Common myeloid progenitor, CD34-positive (primary cell): ENCODE measurements at regions not wholly inside any gene's neighbourhood (a gene's known extent, or its start where the extent isn't known, plus 50 kb on each side); places are given as distances from the start of the nearest gene placed in this dataset.

Experiments
- CTCF ChIA-PET: fragments of 350-600 bp; sonication (Branson Sonifier 250); formaldehyde crosslinking; loops from one replicate; lab custom pipeline; 2021; ENCODE audit warnings: antibody characterized with exemption; lab: Charles Lee
- POLR2A ChIA-PET: fragments of 350-600 bp; sonication (Branson Sonifier 250); formaldehyde crosslinking; loops from one replicate; lab custom pipeline; 2021; ENCODE audit warnings: antibody characterized with exemption; lab: Charles Lee
- DNase-seq, 3 donors: peaks; one replicate each; pipeline versions ENCODE4 v3.0.0 to v3.0.0-alpha.2; 2013
- H3K27ac ChIP-seq, 2 experiments: 1 replicate in 1 of 2; 2 replicates in 1 of 2; pipeline ENCODE4 v1.7.0; 2013; ENCODE audit warnings: inconsistent platforms in 2 of 2, low read length in 2 of 2, mild to moderate bottlenecking in 2 of 2, low read depth in 1 of 2, moderate library complexity in 1 of 2; ENCODE audit not compliant: severe bottlenecking in 2 of 2, insufficient read depth in 1 of 2, poor library complexity in 1 of 2
- H3K27me3 ChIP-seq, 5 experiments: replicated peaks in 2 of 5; 1 replicate in 3 of 5; 2 replicates in 2 of 5; pipeline versions ENCODE4 v1.6.1 to v1.7.0; 2013; ENCODE audit warnings: low read length in 4 of 5, mild to moderate bottlenecking in 2 of 5, moderate library complexity in 2 of 5, inconsistent platforms in 1 of 5; ENCODE audit not compliant: insufficient read depth in 5 of 5, control insufficient read depth in 4 of 5
- H3K36me3 ChIP-seq, 4 experiments: 1 replicate in 2 of 4; 2 replicates in 2 of 4; pipeline versions ENCODE4 v1.6.1 to v1.7.0; 2013; ENCODE audit warnings: low read length in 3 of 4, control low read depth in 1 of 4, mild to moderate bottlenecking in 1 of 4; ENCODE audit not compliant: control insufficient read depth in 4 of 4, insufficient read depth in 4 of 4
- H3K4me1 ChIP-seq, 4 experiments: 1 replicate in 3 of 4; 2 replicates in 1 of 4; pipeline versions ENCODE4 v1.6.1 to v1.7.1; 2013; ENCODE audit warnings: low read length in 3 of 4, mild to moderate bottlenecking in 3 of 4, control low read depth in 1 of 4, inconsistent platforms in 1 of 4, moderate library complexity in 1 of 4; ENCODE audit not compliant: control insufficient read depth in 4 of 4, insufficient read depth in 4 of 4; ENCODE audit errors: control extremely low read depth in 1 of 4
- H3K4me3 ChIP-seq, 7 experiments: 1 replicate in 4 of 7; 2 replicates in 3 of 7; pipeline versions ENCODE4 v1.5.1 to v1.7.0; 2013; ENCODE audit warnings: mild to moderate bottlenecking in 7 of 7, low read length in 6 of 7, moderate library complexity in 6 of 7, inconsistent platforms in 2 of 7, low read depth in 2 of 7, control low read depth in 1 of 7; ENCODE audit not compliant: insufficient read depth in 4 of 7, control insufficient read depth in 1 of 7; ENCODE audit errors: extremely low read depth in 1 of 7
- H3K9me3 ChIP-seq, 5 experiments: 1 replicate in 4 of 5; 2 replicates in 1 of 5; pipeline versions ENCODE4 v1.6.1 to v1.7.1; 2013; ENCODE audit warnings: low read length in 4 of 5, mild to moderate bottlenecking in 2 of 5, inconsistent platforms in 1 of 5, low read depth in 1 of 5, moderate library complexity in 1 of 5; ENCODE audit not compliant: control insufficient read depth in 4 of 5, insufficient read depth in 2 of 5; ENCODE audit errors: control extremely low read depth in 1 of 5
- WGBS: methylation state at CpG from one replicate; pipeline ENCODE4 v1.1.5; 2013; ENCODE audit not compliant: insufficient coverage; 5-methylcytosine and 5-hydroxymethylcytosine counted together

GRCh38 chr7:16193631-16194030, 227.7 kb downstream of the CRPPA start:
- 100% methylated on average over 1 of the region's 4 CpGs for WGBS
- POLR2A ChIA-PET: no interaction called here
- Histone ChIP-seq H3K27me3 (no peaks in the 10 kb centered on the region), H3K27ac (no peak overlapping the region), H3K9me3 (no peaks in the 10 kb centered on the region), H3K4me1 (no peaks in the 10 kb centered on the region), H3K4me3 (no peak overlapping the region), H3K36me3 (no peaks in the 10 kb centered on the region)
- no peak for DNase-seq
- CTCF ChIA-PET: no interaction called here

GRCh38 chr7:16189026-16189715, 232.2 kb downstream of the CRPPA start:
- H3K36me3 ChIP-seq: no peaks in the 10 kb centered on the region
- H3K4me3 ChIP-seq: no peak overlapping the region
- H3K4me1 ChIP-seq: no peaks in the 10 kb centered on the region
- no peak overlapping the region for H3K27ac ChIP-seq
- ChIA-PET POLR2A (no interaction called here), CTCF (no interaction called here)
- no peaks in the 10 kb centered on the region for H3K27me3 ChIP-seq
- whole genome bisulfite sequencing: 90% methylated on average over 2 of the region's 2 CpGs
- no peaks in the 10 kb centered on the region for H3K9me3 ChIP-seq
- no peak for DNase-seq

DNA sequence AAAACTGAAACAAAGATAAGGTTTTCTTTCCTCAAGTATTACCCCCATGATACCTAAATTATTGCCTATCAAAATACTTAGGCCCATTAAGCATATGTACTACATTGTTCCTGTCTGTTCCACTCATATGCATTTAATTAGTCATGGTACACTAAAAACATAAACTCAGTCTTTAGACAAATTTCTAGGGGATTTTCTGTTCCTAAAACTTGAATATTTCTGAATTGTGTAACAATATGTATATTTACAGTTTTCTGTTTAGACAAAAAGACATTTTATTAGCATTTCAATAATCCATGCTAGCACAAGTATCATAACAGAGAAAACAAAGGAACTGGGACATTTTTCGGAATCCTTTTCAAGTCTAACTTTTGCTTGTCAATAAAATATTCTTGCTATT, 234.2 kb downstream of the CRPPA start:
- Histone ChIP-seq H3K27me3 (no peaks in the 10 kb centered on the region), H3K9me3 (no peaks in the 10 kb centered on the region), H3K4me3 (no peak overlapping the region), H3K27ac (no peak overlapping the region), H3K4me1 (no peaks in the 10 kb centered on the region), H3K36me3 (no peaks in the 10 kb centered on the region)
- ChIA-PET CTCF (no interaction called here), POLR2A (no interaction called here)
- 100% methylated on average over 1 of the region's 1 CpG for WGBS
- DNase-seq: no peak

- no peaks in the 10 kb centered on the region for H3K4me1 ChIP-seq
- H3K9me3 ChIP-seq: no peaks in the 10 kb centered on the region
- H3K27ac ChIP-seq: no peak overlapping the region
- DNase-seq: no peak
- H3K27me3 ChIP-seq: no peaks in the 10 kb centered on the region
- H3K36me3 ChIP-seq: no peaks in the 10 kb centered on the region
- ChIA-PET POLR2A (no interaction called here), CTCF (no interaction called here)
- H3K4me3 ChIP-seq: no peak overlapping the region
- WGBS: no CpG with 5 or more reads among the region's 2 CpGs
These were observed 242.8 kb downstream of the CRPPA start for GRCh38 chr7:16178585-16178984.

DNA sequence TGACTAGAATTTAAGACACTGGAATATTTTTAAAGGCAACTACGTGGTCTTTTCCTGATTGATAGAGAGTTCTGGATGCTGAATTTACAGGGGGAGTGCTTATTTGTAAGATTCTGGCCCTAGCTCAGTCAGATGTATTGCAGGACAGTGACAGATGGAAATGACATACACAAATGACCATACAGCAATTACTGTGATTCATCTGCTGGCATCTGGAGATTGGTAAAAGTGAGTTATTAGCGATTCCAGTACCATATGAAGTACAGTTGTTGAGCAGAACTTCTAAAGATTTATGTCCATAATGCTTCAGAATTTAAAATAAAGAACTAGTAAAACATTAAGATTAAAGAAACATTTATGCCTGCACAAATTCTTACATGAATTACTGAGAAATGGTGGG, 243.2 kb downstream of the CRPPA start:
- POLR2A ChIA-PET: no interaction called here
- WGBS: no CpG with 5 or more reads among the region's 2 CpGs
- Histone ChIP-seq H3K4me1 (no peaks in the 10 kb centered on the region), H3K9me3 (no peaks in the 10 kb centered on the region), H3K27ac (no peak overlapping the region), H3K36me3 (no peaks in the 10 kb centered on the region), H3K27me3 (no peaks in the 10 kb centered on the region), H3K4me3 (no peak overlapping the region)
- DNase-seq: no peak
- CTCF ChIA-PET: no interaction called here

- no peak for DNase-seq
- CTCF ChIA-PET: no interaction called here
- POLR2A ChIA-PET: no interaction called here
- Histone ChIP-seq H3K4me3 (no peak overlapping the region), H3K27me3 (no peaks in the 10 kb centered on the region), H3K4me1 (peaks cover 0 to 7% (median 0%) of the 10 kb centered on the region in 4 experiments), H3K9me3 (peaks cover 0 to 4% (median 0%) of the 10 kb centered on the region in 5 experiments), H3K27ac (no peak overlapping the region), H3K36me3 (no peaks in the 10 kb centered on the region)
- WGBS: 100% methylated on average over 2 of the region's 4 CpGs
These were observed 247.1 kb downstream of the CRPPA start for GRCh38 chr7:16174253-16174652.

GRCh38 chr7:16172366-16172765, 249.0 kb downstream of the CRPPA start:
- Histone ChIP-seq H3K36me3 (no peaks in the 10 kb centered on the region), H3K4me3 (no peak overlapping the region), H3K27me3 (no peaks in the 10 kb centered on the region), H3K27ac (no peak overlapping the region), H3K9me3 (peaks cover 0 to 4% (median 0%) of the 10 kb centered on the region in 5 experiments), H3K4me1 (peaks cover 0 to 7% (median 0%) of the 10 kb centered on the region in 4 experiments)
- WGBS: 92% methylated on average over 1 of the region's 2 CpGs
- POLR2A ChIA-PET: no interaction called here
- DNase-seq: no peak
- CTCF ChIA-PET: no interaction called here
